GM21367 (cell line): ENCODE measurements at regions not wholly inside any gene's neighbourhood (a gene's known extent, or its start where the extent isn't known, plus 50 kb on each side); places are given as distances from the start of the nearest gene placed in this dataset.
"Not testable (repeated sequence)": the region's sequence is repeated elsewhere in the genome, so short reads cannot be mapped to it uniquely, and the experiment has no call there.

ENCODE experiments used
- ATAC-seq: cut with Tn5 transposase; IDR thresholded peaks from one replicate; pipeline ENCODE4 v1.9.1; 2021; ENCODE audit not compliant: unreplicated experiment

DNA sequence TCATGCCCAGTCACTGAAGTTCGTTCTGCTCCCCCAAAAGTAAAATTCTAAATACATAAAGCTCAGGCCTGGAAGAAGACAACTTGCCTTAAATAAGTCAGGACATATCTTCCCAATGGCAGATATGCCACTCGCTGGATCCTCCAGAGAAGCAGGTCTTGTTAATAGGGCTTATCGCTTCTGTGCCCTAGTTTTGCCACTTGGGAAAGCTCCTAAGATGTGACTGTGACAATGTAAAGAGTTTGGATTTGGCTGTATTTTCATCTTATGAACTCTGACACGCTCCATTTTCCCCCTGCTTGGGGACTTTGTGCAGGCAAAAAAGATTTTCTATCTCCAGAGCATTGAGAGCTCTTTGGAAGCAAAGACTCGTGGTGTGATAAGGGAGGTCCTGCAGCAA, 279.9 kb downstream of the WDR11 start:
- no peak for ATAC-seq

DNA sequence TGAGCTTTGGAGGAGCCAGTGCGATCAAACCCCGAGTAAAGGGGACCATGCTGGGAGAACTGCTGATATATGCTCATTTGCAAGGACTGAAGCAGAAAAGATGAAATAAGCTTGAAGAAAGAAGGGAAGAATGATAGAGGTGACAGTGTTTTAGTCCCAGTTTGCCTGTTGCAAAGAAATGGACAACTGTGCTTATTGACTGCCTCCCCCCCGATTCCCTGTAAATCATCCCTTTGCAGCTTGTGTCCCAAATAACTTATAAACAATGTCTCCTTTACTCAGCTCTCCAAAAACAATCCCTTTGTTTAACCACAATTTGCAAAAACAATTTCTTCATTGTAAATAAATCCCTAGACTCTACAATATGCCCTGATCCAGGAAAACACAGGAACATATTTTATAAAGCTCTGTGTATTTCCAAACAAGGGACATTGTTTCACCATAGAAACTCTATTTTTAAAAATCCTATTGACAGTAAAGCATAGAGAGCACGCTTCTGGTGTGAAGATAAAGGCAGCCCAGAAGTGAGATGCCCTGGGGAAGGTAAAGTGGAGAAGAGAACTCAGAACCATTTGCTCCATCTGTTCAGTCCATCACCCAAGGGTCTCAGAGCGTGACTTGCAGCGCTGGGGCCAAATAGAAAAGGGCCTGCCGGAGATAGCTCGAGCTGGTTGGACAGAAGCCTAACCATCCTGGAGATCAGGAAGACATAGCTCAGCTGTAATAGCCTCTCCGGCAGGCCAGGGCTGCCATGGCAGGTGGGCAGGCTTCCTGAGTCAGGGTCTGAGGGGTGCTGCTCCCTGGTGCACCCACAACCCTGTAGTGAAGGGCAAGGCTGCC, 280.5 kb downstream of the WDR11 start:
- no peak for ATAC-seq

- ATAC-seq = no peak
These were observed 281.1 kb downstream of the WDR11 start for GRCh38 chr10:121132273-121132672.

GRCh38 chr10:121133901-121134300, 282.7 kb downstream of the WDR11 start:
- no peak for ATAC-seq

GRCh38 chr10:121134711-121135110, 283.5 kb downstream of the WDR11 start:
- ATAC-seq = no peak

DNA sequence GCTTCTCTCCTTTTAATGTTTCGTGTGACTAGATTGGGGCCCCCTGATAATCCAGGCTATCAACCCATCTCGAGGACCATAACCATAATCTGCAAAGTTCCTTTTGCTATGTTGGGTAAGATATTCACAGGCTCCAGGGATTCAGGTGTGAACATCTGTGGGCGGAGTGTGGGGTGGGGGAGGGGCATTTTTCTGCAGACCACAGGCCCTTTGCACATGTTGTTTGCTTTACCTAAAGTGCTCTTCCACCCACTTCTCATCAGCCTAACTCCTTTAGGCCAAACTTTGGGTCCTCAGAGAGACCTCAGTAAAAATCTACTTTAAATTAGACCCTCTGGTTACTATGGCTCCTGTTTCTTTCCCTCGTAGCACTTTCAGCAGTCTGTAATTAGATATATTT, 284.4 kb downstream of the WDR11 start:
- ATAC-seq = no peak

GRCh38 chr10:121137533-121137932, 286.4 kb downstream of the WDR11 start:
- no peak for ATAC-seq

DNA sequence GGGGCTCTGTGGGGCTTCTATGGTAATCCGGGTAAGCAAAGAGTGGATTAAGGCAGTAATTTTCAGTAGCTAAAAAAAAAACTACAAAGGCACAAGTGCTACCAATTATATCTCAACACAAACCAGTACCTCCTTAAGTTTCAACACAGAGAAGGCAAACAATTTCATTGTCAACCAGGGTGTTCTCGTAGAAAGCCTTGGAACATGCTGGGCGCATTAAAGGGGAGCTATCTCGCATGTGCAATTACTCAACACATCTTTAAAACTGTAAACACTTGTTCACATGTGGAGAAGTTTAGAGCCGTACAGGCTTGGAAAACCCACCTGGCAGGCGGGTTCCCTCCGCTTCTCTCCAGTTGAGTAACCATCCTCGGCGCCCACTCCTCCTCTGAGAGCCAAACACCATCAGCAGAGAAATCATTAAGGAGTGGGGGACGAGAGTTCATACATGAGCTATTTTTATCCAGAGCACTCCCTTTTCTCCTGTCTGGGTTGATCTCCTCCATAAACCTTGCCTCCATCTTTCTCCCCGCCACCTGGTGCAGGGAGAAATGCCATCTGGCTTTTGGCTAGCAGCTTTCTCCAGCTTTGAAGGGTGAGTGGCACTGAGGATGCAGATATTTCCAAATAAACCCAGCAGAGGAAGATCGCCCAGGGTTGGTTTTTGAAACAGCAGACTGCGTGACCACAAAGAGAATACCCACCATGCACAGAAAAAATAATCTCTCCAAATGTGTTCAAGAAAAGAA, 287.1 kb downstream of the WDR11 start:
- ATAC-seq = no peak

- no peak for ATAC-seq
These were observed 287.8 kb downstream of the WDR11 start for GRCh38 chr10:121138918-121139317.

GRCh38 chr10:121145802-121146395, 294.7 kb downstream of the WDR11 start:
- not testable (repeated sequence) for ATAC-seq

- ATAC-seq = no peak
These were observed 297.8 kb downstream of the WDR11 start for GRCh38 chr10:121148921-121149320.

DNA sequence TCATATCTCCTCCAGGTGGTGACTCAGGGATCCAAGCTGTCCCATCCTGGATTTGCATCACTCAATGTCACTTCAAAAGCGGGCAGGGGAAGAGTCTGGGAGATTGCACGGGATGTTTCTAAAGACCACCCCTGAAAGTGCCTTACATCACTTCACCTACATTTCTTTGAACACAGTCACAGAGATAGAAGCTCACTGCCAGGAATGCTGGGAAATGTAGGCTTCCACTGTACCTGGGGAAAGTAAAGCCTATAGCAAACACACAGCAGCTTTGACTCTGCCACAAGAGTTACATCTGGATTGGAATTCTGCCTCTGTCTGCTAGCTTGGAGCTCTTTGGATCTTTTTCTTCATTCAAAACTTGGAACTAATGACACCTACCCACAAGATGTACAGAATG, 300.9 kb downstream of the WDR11 start:
- ATAC-seq = no peak

GRCh38 chr10:121152935-121153334, 301.8 kb downstream of the WDR11 start:
- no peak for ATAC-seq

GRCh38 chr10:121154310-121154709, 303.1 kb downstream of the WDR11 start:
- ATAC-seq = no peak

DNA sequence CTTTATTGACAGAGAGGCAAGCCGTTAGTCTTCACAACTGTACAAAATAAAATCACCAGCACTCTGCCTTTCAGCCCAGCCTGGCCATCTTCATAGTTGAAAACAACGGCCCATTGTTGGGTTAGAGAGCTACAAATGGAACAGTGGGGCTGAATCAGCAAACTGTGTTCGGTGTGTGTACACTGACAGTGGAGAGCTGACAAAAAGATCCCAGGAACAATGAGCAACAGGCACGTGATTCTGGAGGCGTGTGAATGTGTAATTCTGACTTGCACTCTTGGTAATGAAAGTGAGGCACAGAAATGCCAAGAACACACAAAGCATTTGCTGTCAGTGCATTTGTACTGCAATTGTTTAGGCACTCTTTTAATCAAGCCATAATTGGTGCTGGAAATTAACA, 303.7 kb downstream of the WDR11 start:
- ATAC-seq = no peak

GRCh38 chr10:121155742-121156474, 304.7 kb downstream of the WDR11 start:
- no peak for ATAC-seq

GRCh38 chr10:121157998-121158397, 306.8 kb downstream of the WDR11 start:
- ATAC-seq = no peak

GRCh38 chr10:121158988-121159579, 307.9 kb downstream of the WDR11 start:
- ATAC-seq = no peak

DNA sequence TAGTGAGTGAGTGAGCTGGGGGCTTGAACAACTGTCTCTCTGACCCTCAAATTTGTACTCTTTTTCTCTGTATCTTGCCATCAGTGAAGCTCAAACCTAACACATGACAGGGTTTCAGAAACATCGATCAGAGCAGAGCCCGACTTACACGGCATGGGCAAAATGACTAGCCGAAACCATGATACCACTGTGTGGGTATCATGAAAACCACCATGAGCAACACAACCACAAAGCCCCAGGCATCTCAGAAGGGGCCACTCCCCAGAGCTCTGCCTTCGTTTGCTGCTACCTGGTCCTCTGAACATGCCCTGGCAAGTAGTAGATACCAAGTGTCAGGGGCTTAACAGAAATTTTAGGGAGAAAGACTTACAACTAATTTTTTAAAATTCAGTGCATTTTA, 308.5 kb downstream of the WDR11 start:
- ATAC-seq = no peak

GRCh38 chr10:121165276-121165675, 314.1 kb downstream of the WDR11 start:
- no peak for ATAC-seq
